Smooth muscle cell (in vitro differentiated cells): ENCODE measurements at regions not wholly inside any gene's neighbourhood (a gene's known extent, or its start where the extent isn't known, plus 50 kb on each side); places are given as distances from the start of the nearest gene placed in this dataset.

ENCODE experiments used
- DNase-seq: peaks from one replicate; lab custom pipeline; 2025; ENCODE audit not compliant: unreplicated experiment; lab: John Stamatoyannopoulos, UW
- H2AFZ ChIP-seq: fragments of 200-600 bp; sonication (generic); 2 replicates; pipeline ENCODE4 v1.6.0; 2016; ENCODE audit warnings: antibody characterized with exemption, low read depth, mild to moderate bottlenecking
- H3F3A ChIP-seq: fragments of 200-600 bp; sonication (generic); 2 replicates; pipeline ENCODE4 v1.6.0; 2017; ENCODE audit warnings: antibody characterized with exemption, low read depth
- H3K27ac ChIP-seq: fragments of 200-600 bp; sonication (generic); 2 replicates; pipeline ENCODE4 v1.5.1; 2016; ENCODE audit warnings: low read depth, mild to moderate bottlenecking
- H3K27me3 ChIP-seq: fragments of 200-600 bp; sonication (generic); 2 replicates; pipeline ENCODE4 v1.6.1; 2016; ENCODE audit warnings: low read depth, mild to moderate bottlenecking
- H3K36me3 ChIP-seq: fragments of 200-600 bp; sonication (generic); 2 replicates; pipeline ENCODE4 v1.5.1; 2016; ENCODE audit warnings: low read depth
- H3K4me1 ChIP-seq: fragments of 200-600 bp; sonication (generic); 2 replicates; pipeline ENCODE4 v1.5.1; 2016; ENCODE audit warnings: low read depth
- H3K4me2 ChIP-seq: fragments of 200-600 bp; sonication (generic); 2 replicates; pipeline ENCODE4 v1.6.0; 2016; ENCODE audit warnings: mild to moderate bottlenecking
- H3K4me3 ChIP-seq: fragments of 200-600 bp; sonication (generic); 2 replicates; pipeline ENCODE4 v1.5.1; 2016; ENCODE audit warnings: mild to moderate bottlenecking
- H3K79me2 ChIP-seq: fragments of 200-600 bp; sonication (generic); 2 replicates; pipeline ENCODE4 v1.6.0; 2016; ENCODE audit warnings: low read depth, mild to moderate bottlenecking
- H3K9ac ChIP-seq: fragments of 200-600 bp; sonication (generic); 2 replicates; pipeline ENCODE4 v1.6.0; 2016; ENCODE audit warnings: low read depth
- H3K9me3 ChIP-seq: fragments of 200-600 bp; sonication (generic); replicated peaks from 2 replicates; pipeline ENCODE4 v1.5.1; 2016; ENCODE audit warnings: low read depth
- H4K20me1 ChIP-seq: fragments of 200-600 bp; sonication (generic); 2 replicates; pipeline ENCODE4 v1.6.0; 2016; ENCODE audit warnings: low read depth
- CTCF ChIP-seq: fragments of 200-600 bp; sonication (generic); IDR thresholded peaks from 2 replicates; pipeline ENCODE4 v1.5.1; 2017; ENCODE audit warnings: borderline replicate concordance, mild to moderate bottlenecking, antibody characterized with exemption; ENCODE audit not compliant: insufficient read depth, poor library complexity, severe bottlenecking
- WGBS: methylation state at CpG from one replicate; pipeline ENCODE4 v1.1.7; 2016; ENCODE audit warnings: low lambda C conversion rate; 5-methylcytosine and 5-hydroxymethylcytosine counted together

GRCh38 chr11:30683176-30683575 lies 97.0 kb upstream of the MPPED2 start:
- H3K27ac ChIP-seq: no peak overlapping the region
- no peaks in the 10 kb centered on the region for H3K4me1 ChIP-seq
- no peaks in the 10 kb centered on the region for H3K9me3 ChIP-seq
- DNase-seq: no peak
- TF ChIP-seq CTCF: no peak
- H3K4me3 ChIP-seq: no peak overlapping the region
- no peaks in the 10 kb centered on the region for H4K20me1 ChIP-seq
- H3F3A ChIP-seq: peaks cover 7% of the 10 kb centered on the region
- 47% methylated on average over 1 of the region's 1 CpG for WGBS
- H3K4me2 ChIP-seq: no peak overlapping the region
- H3K9ac ChIP-seq: no peak overlapping the region
- H2AFZ ChIP-seq: no peak overlapping the region
- no peaks in the 10 kb centered on the region for H3K79me2 ChIP-seq
- H3K36me3 ChIP-seq: no peaks in the 10 kb centered on the region
- H3K27me3 ChIP-seq: no peaks in the 10 kb centered on the region

- Histone ChIP-seq H3F3A (no peaks in the 10 kb centered on the region), H3K79me2 (no peaks in the 10 kb centered on the region), H3K36me3 (no peaks in the 10 kb centered on the region), H3K4me2 (no peak overlapping the region), H3K9ac (no peak overlapping the region), H2AFZ (no peak overlapping the region), H3K4me1 (no peaks in the 10 kb centered on the region), H3K9me3 (no peaks in the 10 kb centered on the region), H3K4me3 (no peak overlapping the region), H3K27me3 (no peaks in the 10 kb centered on the region), H3K27ac (no peak overlapping the region), H4K20me1 (no peaks in the 10 kb centered on the region)
- no peak for DNase-seq
- no peak for TF ChIP-seq CTCF
- 75% methylated on average over 2 of the region's 2 CpGs for whole genome bisulfite sequencing
Measured at GRCh38 chr11:30666817-30667216, 80.7 kb upstream of the MPPED2 start.

GRCh38 chr11:30665067-30665466 lies 78.9 kb upstream of the MPPED2 start:
- H3K9ac ChIP-seq: no peak overlapping the region
- H3K27me3 ChIP-seq: no peaks in the 10 kb centered on the region
- no peak for DNase-seq
- no peaks in the 10 kb centered on the region for H3K36me3 ChIP-seq
- TF ChIP-seq CTCF: no peak
- H3K4me1 ChIP-seq: no peaks in the 10 kb centered on the region
- no peaks in the 10 kb centered on the region for H3K9me3 ChIP-seq
- WGBS: 87% methylated on average over 5 of the region's 5 CpGs
- no peaks in the 10 kb centered on the region for H3K79me2 ChIP-seq
- H3K27ac ChIP-seq: no peak overlapping the region
- H4K20me1 ChIP-seq: no peaks in the 10 kb centered on the region
- no peaks in the 10 kb centered on the region for H3F3A ChIP-seq
- no peak overlapping the region for H3K4me2 ChIP-seq
- H2AFZ ChIP-seq: no peak overlapping the region
- H3K4me3 ChIP-seq: no peak overlapping the region

- no peaks in the 10 kb centered on the region for H3K36me3 ChIP-seq
- no peaks in the 10 kb centered on the region for H4K20me1 ChIP-seq
- no peaks in the 10 kb centered on the region for H3K27me3 ChIP-seq
- H2AFZ ChIP-seq: no peak overlapping the region
- H3F3A ChIP-seq: no peaks in the 10 kb centered on the region
- no peaks in the 10 kb centered on the region for H3K79me2 ChIP-seq
- DNase-seq: no peak
- H3K27ac ChIP-seq: no peak overlapping the region
- WGBS: 81% methylated on average over 1 of the region's 1 CpG
- H3K4me3 ChIP-seq: no peak overlapping the region
- no peak overlapping the region for H3K4me2 ChIP-seq
- no peak for TF ChIP-seq CTCF
- H3K4me1 ChIP-seq: no peaks in the 10 kb centered on the region
- H3K9ac ChIP-seq: no peak overlapping the region
- no peaks in the 10 kb centered on the region for H3K9me3 ChIP-seq
Measured at GRCh38 chr11:30653606-30654005, 67.5 kb upstream of the MPPED2 start.
